ENCODE measurements at regions not wholly inside any gene's neighbourhood (a gene's known extent, or its start where the extent isn't known, plus 50 kb on each side); places are given as distances from the start of the nearest gene placed in this dataset.

- H3K4me1 ChIP-seq (ENCODE audit: low read depth, poor library complexity, severe bottlenecking) = no peaks in the 10 kb centered on the region
- TF ChIP-seq CTCF (conservative IDR thresholded peaks at IDR 0.05; ENCODE audit: low read depth, low read length) = no peak
- no peak overlapping the region for H3K27ac ChIP-seq
- no peaks in the 10 kb centered on the region for H4K20me1 ChIP-seq (ENCODE audit: insufficient read depth)
- H3K36me3 ChIP-seq (ENCODE audit: insufficient read depth) = no peaks in the 10 kb centered on the region
- H3K27me3 ChIP-seq (ENCODE audit: insufficient read depth, low read depth) = no peaks in the 10 kb centered on the region
- no peaks in the 10 kb centered on the region for H3K79me2 ChIP-seq (ENCODE audit: insufficient read depth, low read depth)
- H2AFZ ChIP-seq (ENCODE audit: low read depth) = no peak overlapping the region
- H3K4me2 ChIP-seq = no peak overlapping the region
- no peak overlapping the region for H3K9ac ChIP-seq
- no peak overlapping the region for H3K4me3 ChIP-seq (IDR thresholded peaks at IDR 0.05; ENCODE audit: insufficient read depth, low read depth, low read length)
These were observed 99.4 kb downstream of the CCT6B start for GRCh38 chr17:34861864-34862263.

GRCh38 chr17:34859652-34860051, 101.6 kb downstream of the CCT6B start:
- no peak for TF ChIP-seq CTCF (conservative IDR thresholded peaks at IDR 0.05; ENCODE audit: low read depth, low read length)
- H3K27me3 ChIP-seq (ENCODE audit: insufficient read depth, low read depth) = no peaks in the 10 kb centered on the region

GRCh38 chr17:34858591-34859565, 102.4 kb downstream of the CCT6B start:
- TF ChIP-seq CTCF (conservative IDR thresholded peaks at IDR 0.05; ENCODE audit: low read depth, low read length) = no peak
- Histone ChIP-seq H3K4me2 (no peak overlapping the region), H4K20me1 (ENCODE audit: insufficient read depth) (no peaks in the 10 kb centered on the region), H3K27me3 (ENCODE audit: insufficient read depth, low read depth) (no peaks in the 10 kb centered on the region), H3K36me3 (ENCODE audit: insufficient read depth) (no peaks in the 10 kb centered on the region), H3K27ac (no peak overlapping the region), H3K4me1 (ENCODE audit: low read depth, poor library complexity, severe bottlenecking) (no peaks in the 10 kb centered on the region), H2AFZ (ENCODE audit: low read depth) (no peak overlapping the region), H3K9ac (no peak overlapping the region), H3K79me2 (ENCODE audit: insufficient read depth, low read depth) (no peaks in the 10 kb centered on the region), H3K4me3 (IDR thresholded peaks at IDR 0.05; ENCODE audit: insufficient read depth, low read depth, low read length) (no peak overlapping the region)

More at GRCh38 chr17:34859652-34860051, 101.6 kb downstream of the CCT6B start:
- no peaks in the 10 kb centered on the region for H3K36me3 ChIP-seq (ENCODE audit: insufficient read depth)
- no peak overlapping the region for H2AFZ ChIP-seq (ENCODE audit: low read depth)
- H3K79me2 ChIP-seq (ENCODE audit: insufficient read depth, low read depth) = no peaks in the 10 kb centered on the region
- H3K4me1 ChIP-seq (ENCODE audit: low read depth, poor library complexity, severe bottlenecking) = no peaks in the 10 kb centered on the region
- no peak overlapping the region for H3K9ac ChIP-seq
- H3K4me2 ChIP-seq = no peak overlapping the region
- no peaks in the 10 kb centered on the region for H4K20me1 ChIP-seq (ENCODE audit: insufficient read depth)
- no peak overlapping the region for H3K4me3 ChIP-seq (IDR thresholded peaks at IDR 0.05; ENCODE audit: insufficient read depth, low read depth, low read length)
- no peak overlapping the region for H3K27ac ChIP-seq

- Histone ChIP-seq H2AFZ (ENCODE audit: low read depth) (no peak overlapping the region), H3K4me2 (no peak overlapping the region), H3K9ac (no peak overlapping the region), H3K27ac (no peak overlapping the region), H3K4me3 (IDR thresholded peaks at IDR 0.05; ENCODE audit: insufficient read depth, low read depth, low read length) (no peak overlapping the region), H3K27me3 (ENCODE audit: insufficient read depth, low read depth) (no peaks in the 10 kb centered on the region), H4K20me1 (ENCODE audit: insufficient read depth) (no peaks in the 10 kb centered on the region), H3K4me1 (ENCODE audit: low read depth, poor library complexity, severe bottlenecking) (no peaks in the 10 kb centered on the region), H3K36me3 (ENCODE audit: insufficient read depth) (no peaks in the 10 kb centered on the region), H3K79me2 (ENCODE audit: insufficient read depth, low read depth) (no peaks in the 10 kb centered on the region)
- no peak for TF ChIP-seq CTCF (conservative IDR thresholded peaks at IDR 0.05; ENCODE audit: low read depth, low read length)
These were observed 107.3 kb downstream of the CCT6B start for GRCh38 chr17:34853924-34854323.

Measured in KMS-11 (cell line).